ENCODE measurements at regions not wholly inside any gene's neighbourhood (a gene's known extent, or its start where the extent isn't known, plus 50 kb on each side); places are given as distances from the start of the nearest gene placed in this dataset.
A peak's percentile ranks its signal among the peaks of the same experiment; 100 is the strongest.

DNA sequence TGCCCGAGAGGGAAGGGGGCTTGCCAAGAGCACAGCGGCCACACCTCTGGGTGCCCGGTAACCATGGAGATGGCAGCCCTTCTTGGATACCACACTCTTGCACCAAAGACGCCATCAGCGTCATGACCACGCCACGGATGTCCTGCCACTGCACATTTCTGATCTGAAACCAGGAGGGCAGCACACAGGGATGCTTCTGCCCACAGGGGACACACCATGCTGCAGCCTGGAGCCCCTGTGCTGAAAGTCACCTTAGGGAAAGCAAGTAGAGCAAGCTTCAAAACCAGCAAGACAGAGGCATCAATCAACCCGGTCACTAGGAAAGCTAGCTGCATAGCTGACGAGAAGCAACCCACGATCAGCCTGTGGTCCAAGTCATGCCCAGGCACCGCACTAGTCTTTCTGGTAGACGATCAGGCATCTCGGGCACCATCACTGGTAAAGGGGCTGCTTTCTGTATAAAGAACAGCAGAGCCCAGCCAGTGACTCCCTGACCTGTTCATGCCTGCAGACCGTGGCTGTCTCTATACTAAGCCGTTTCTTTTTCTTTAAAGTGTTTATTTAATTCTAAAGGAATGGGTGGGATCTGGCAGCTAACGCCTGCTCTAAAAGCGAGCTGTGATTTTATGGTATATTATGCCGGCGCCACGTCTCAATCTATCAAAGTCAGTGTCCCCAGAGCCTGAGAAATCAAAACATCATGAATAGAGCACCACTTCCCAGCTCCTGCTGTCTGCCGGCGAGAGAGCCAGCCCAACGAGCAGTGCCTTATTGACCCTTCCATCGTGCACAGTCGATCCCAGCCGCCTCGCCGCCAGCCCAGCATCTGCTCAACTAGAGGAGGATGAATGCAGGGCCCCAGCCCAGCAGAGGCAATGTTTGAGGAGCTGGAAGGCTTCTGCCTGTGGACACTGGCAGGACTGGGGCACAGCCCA is 244.7 kb downstream of the RBFOX3 start:
- DNase-seq: no peak

DNA sequence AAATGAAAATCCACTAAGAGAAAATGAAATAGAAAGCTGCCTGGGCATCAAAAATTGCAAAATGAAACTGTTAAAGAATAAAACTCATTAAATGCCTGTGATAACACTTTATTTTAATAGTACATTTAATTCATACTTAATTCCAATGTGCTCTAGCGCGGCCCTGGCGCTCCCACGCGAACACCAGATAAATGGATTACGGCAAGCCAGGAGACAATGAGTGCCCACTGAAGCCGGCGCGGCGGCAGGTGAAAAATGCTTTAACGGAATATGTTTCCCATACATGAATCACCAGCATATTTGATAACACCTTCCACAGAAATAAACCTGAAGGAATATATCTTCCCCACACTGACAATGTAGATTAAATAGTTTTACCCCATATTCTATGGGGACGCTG is 245.5 kb downstream of the RBFOX3 start:
- no peak for DNase-seq

DNA sequence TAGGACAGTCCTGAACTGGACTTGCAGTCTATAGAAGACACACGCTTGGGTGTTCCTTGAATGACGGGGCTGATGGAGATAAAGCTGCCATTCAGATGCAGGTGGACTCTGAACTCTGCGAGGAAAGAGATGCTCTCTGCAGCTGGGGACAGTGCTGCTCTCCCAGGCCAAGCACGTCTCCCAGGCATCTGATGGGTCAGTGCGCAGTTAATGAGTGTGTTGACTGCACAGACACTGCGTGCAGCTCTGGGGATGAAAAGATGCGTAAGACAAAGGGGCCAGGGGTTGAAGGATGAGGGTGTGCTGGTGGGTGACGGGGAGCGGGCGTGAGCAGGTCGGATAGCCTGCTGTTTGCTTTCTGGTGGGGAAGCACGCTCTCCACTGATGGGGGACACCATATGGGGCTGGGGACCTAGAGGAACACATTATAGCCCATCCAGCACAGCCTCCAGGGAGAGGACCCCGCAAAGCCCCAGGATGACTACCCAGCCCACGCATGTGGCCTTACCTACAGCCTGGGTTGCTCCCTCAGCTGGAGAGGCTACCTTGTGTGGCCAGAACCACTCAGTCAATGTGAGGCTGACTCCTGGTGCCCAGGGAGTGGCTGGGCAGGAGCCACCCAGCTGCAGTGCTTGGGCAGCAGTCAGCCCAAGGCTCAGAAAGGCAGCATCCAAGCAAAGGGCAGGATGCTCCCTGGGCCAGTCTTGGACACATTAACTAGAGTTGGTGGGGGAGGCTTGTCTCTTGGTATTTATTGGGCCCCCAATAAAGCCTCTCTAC is 246.3 kb downstream of the RBFOX3 start:
- DNase-seq: no peak

- DNase-seq: no peak
These were observed 247.1 kb downstream of the RBFOX3 start for GRCh38 chr17:79363552-79364275.

- no peak for DNase-seq
These were observed 248.0 kb downstream of the RBFOX3 start for GRCh38 chr17:79362772-79363305.

- DNase-seq: peak; percentile 20
These were observed 248.7 kb downstream of the RBFOX3 start for GRCh38 chr17:79361873-79362771.

- DNase-seq: no peak
These were observed 249.6 kb downstream of the RBFOX3 start for GRCh38 chr17:79361221-79361734.

DNA sequence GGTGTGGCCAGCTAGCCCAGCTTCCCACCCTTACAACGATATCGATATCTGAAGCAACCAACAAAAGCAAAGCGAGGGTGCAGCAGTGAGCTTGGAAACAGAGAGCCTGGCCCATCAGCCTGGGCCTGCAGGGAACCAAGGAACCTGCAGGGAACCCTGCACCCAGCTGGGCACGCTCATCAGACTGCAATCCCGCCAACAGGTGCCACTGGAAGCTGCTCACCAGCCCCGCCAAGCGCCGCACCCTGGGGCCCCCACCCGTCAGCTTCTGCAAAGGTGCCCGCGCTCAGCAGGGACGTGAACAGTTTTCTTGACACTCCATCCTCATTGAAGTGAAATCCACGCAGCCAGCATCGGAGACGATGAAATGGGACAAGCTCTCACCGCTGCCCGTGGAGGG is 250.7 kb downstream of the RBFOX3 start:
- DNase-seq: no peak

GRCh38 chr17:79356839-79357447 is 253.9 kb downstream of the RBFOX3 start:
- DNase-seq: no peak

GRCh38 chr17:79355165-79355564 is 255.7 kb downstream of the RBFOX3 start:
- peak; percentile 41 for DNase-seq

GRCh38 chr17:79354173-79354820 is 256.6 kb downstream of the RBFOX3 start:
- DNase-seq: no peak

GRCh38 chr17:79353548-79353947 is 257.3 kb downstream of the RBFOX3 start:
- no peak for DNase-seq

- DNase-seq: no peak
These were observed 257.8 kb downstream of the RBFOX3 start for GRCh38 chr17:79353016-79353415.

DNA sequence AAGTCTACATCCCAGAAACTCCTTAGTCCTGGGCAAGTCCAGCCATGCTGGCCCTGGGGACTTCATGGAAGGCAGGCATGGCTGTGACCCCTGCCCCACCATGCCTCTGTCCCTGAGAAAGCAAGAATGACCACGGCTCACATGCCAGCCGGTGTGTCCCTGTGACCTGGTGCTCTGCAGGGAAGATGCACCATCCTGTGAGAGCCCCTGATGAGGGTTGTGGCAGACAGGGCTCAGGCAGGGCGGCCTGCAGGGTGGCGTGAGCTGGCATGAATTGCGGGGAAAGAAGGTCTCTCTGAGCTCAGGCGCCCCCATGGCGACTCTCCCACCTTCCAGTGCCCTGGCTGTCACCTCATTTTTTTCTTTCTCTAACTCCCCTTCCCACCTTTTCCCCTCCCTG is 260.3 kb downstream of the RBFOX3 start:
- DNase-seq: no peak

DNA sequence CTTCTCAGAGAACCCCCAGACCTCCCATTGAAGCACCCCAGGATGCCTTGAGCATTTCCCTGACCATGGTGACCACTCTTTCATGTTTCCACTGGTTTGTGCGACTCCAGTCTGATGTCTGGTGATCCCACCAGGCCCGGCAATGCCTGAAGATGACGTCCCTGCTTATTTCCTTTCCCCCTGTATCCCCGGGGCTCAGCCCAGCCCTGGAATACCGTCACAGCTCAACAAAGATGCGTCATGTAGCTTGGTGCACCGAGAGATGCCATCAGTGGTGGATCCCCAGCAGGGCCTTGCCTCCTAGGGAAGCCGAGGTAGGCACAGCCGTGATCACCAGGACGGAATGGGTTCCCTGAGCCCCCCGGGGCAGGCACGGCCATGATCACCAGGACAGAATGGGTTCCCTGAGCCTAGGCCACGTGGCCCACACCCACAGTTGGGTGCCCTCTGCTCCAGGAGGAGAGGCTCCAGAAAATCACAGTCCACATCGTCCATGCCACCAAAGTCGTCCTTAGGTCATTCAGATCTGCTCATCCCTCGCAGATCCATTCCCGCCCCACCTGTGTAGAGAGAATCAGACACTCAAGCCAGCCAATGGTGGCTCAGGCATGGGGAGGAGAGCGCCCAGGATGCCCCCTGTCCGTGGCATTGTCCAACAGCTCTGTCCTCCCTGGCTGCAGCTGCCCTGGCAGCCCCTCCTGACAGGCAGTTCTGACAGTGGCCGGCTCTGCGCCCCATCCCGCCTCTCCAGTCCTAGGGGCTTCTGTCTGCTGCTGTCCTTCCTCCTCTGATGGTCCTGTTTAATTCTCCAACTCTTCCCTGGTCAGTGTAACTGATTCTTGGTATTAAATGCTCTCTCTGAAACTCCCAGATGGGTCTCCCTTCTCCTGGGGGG is 261.1 kb downstream of the RBFOX3 start:
- no peak for DNase-seq

GRCh38 chr17:79342376-79342775 is 267.8 kb downstream of the ENGASE start:
- no peak for DNase-seq

DNA sequence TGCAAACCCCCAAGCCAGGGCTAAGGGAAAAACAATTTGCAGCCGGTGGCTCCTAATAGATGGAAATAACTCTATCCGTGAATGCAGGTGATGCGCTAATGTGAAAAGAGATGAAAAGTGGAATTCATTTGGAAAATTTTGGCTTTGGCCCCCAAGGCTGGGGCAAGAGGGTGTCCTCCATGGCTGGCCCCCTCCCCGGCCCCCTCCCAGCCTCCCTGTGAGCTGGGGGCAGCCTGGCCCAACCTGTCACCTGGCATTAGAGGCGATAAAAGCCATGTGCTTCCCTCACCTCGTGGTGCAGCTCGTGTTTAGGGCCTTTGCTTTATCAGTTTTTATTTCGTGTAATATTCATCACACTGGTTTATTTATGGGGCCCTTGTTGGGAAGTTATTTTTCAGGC is 267.2 kb downstream of the ENGASE start:
- DNase-seq: no peak

DNA sequence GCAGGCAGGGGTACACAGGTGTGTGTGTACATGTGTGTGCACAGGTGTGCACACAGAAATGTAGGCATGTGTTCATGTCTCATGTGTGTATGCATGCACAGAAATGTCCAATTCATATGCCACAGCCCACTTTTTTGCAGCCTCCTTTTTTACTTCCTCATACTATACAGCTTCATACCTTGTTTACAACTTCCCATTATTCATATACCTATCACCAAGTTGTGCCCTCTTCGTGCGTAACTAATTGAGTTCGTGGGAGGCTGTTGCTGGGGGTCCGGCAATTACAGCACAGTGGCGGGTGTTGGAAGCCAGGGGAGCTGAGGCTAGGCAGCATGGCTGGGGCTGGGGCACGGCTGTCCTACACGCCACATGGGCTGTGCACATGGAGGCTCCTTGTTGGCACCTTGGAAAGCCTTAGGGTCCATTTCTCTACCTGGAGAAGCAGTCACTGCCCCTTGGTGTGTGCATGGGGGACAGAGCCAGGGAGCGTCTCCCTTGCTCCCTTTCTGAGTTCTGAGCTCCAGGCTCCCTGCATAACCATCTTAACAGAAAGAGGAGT is 266.7 kb downstream of the ENGASE start:
- no peak for DNase-seq
